ENCODE measurements at regions not wholly inside any gene's neighbourhood (a gene's known extent, or its start where the extent isn't known, plus 50 kb on each side); places are given as distances from the start of the nearest gene placed in this dataset.
"Not testable (repeated sequence)": the region's sequence is repeated elsewhere in the genome, so short reads cannot be mapped to it uniquely, and the experiment has no call there.

- H3K36me3 ChIP-seq (ENCODE audit: insufficient read depth, low read length) = no peaks in the 10 kb centered on the region
- H3K4me3 ChIP-seq (ENCODE audit: low read length in 2 of 2) = no peak overlapping the region
- ChIA-PET POLR2A (ENCODE audit: partially characterized antibody) (no interaction called here), CTCF (ENCODE audit: partially characterized antibody) (no interaction called here)
- H3K9me3 ChIP-seq (ENCODE audit: control insufficient read depth in 1 of 2, low read length in 2 of 2) = no peaks in the 10 kb centered on the region
- intact Hi-C loops (cut with micrococcal nuclease) = no loop called here
- H3K27ac ChIP-seq (ENCODE audit: low read depth, low read length) = no peak overlapping the region
- no peaks in the 10 kb centered on the region for H3K27me3 ChIP-seq (ENCODE audit: insufficient read depth, low read length)
- Mint-ChIP-seq H3K27ac (no peak overlapping the region), H3K4me1 (no peaks in the 10 kb centered on the region), H3K36me3 (no peaks in the 10 kb centered on the region), H3K4me3 (no peak overlapping the region), H3K9me3 (peaks cover 0 to 10% (median 2%) of the 10 kb centered on the region in 8 donors), H3K27me3 (no peaks in the 10 kb centered on the region)
- DNase-seq = no peak
- no peaks in the 10 kb centered on the region for H3K4me1 ChIP-seq (ENCODE audit: insufficient read depth, low read length)
These were observed 986.9 kb upstream of the MANEA start for GRCh38 chr6:94590416-94590815.

DNA sequence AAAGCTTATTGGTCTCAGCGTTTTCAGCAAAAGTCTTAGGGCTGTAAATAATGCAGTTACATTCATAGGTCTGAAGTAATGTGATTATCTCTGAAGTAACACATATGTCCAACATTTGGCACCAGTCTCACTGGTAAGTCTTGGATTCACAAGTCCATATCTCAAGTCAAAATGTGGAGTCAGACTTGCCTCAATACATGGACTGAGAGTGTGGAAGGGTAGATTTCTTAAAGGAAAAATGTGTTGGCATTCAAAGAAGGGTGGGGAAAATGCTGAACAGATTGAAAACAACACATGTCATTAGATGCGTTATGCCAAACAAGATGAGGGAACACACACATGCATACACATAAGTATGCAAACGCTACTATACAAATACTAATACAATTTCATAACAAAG, 989.0 kb upstream of the MANEA start:
- H3K9me3 Mint-ChIP-seq = peaks cover 0 to 10% (median under 1%) of the 10 kb centered on the region in 8 donors
- Histone ChIP-seq H3K4me1 (ENCODE audit: insufficient read depth, low read length) (no peaks in the 10 kb centered on the region), H3K27ac (ENCODE audit: low read depth, low read length) (no peak overlapping the region), H3K36me3 (ENCODE audit: insufficient read depth, low read length) (no peaks in the 10 kb centered on the region), H3K9me3 (ENCODE audit: control insufficient read depth in 1 of 2, low read length in 2 of 2) (no peaks in the 10 kb centered on the region), H3K4me3 (ENCODE audit: low read length in 2 of 2) (no peak overlapping the region), H3K27me3 (ENCODE audit: insufficient read depth, low read length) (no peaks in the 10 kb centered on the region)
- CTCF ChIA-PET (ENCODE audit: partially characterized antibody) = no interaction called here
- no peak for DNase-seq
- no peaks in the 10 kb centered on the region for H3K27me3 Mint-ChIP-seq
- no peak overlapping the region for H3K27ac Mint-ChIP-seq
- no peaks in the 10 kb centered on the region for H3K4me1 Mint-ChIP-seq
- no peak overlapping the region for H3K4me3 Mint-ChIP-seq
- H3K36me3 Mint-ChIP-seq = no peaks in the 10 kb centered on the region
- POLR2A ChIA-PET (ENCODE audit: partially characterized antibody) = no interaction called here
- intact Hi-C loops (cut with micrococcal nuclease) = no loop called here

GRCh38 chr6:94584211-94584610, 993.1 kb upstream of the MANEA start:
- no peaks in the 10 kb centered on the region for H3K9me3 ChIP-seq (ENCODE audit: control insufficient read depth in 1 of 2, low read length in 2 of 2)
- CTCF ChIA-PET (ENCODE audit: partially characterized antibody) = no interaction called here
- no peaks in the 10 kb centered on the region for H3K36me3 ChIP-seq (ENCODE audit: insufficient read depth, low read length)
- H3K27me3 ChIP-seq (ENCODE audit: insufficient read depth, low read length) = no peaks in the 10 kb centered on the region
- H3K4me1 Mint-ChIP-seq = no peaks in the 10 kb centered on the region
- POLR2A ChIA-PET (ENCODE audit: partially characterized antibody) = no interaction called here
- no peak overlapping the region for H3K27ac Mint-ChIP-seq
- H3K9me3 Mint-ChIP-seq = peaks cover 0 to 5% (median 0%) of the 10 kb centered on the region in 8 donors
- no peak overlapping the region for H3K4me3 ChIP-seq (ENCODE audit: low read length in 2 of 2)
- H3K27me3 Mint-ChIP-seq = no peaks in the 10 kb centered on the region
- no peaks in the 10 kb centered on the region for H3K4me1 ChIP-seq (ENCODE audit: insufficient read depth, low read length)
- no peak overlapping the region for H3K4me3 Mint-ChIP-seq
- H3K36me3 Mint-ChIP-seq = no peaks in the 10 kb centered on the region
- intact Hi-C loops (cut with micrococcal nuclease) = no loop called here
- no peak overlapping the region for H3K27ac ChIP-seq (ENCODE audit: low read depth, low read length)
- DNase-seq = no peak

GRCh38 chr6:94570581-94570980, 1006.8 kb upstream of the MANEA start:
- Mint-ChIP-seq H3K4me3 (no peak overlapping the region), H3K4me1 (no peaks in the 10 kb centered on the region), H3K27ac (no peak overlapping the region), H3K27me3 (no peaks in the 10 kb centered on the region), H3K9me3 (peaks cover 0 to 5% (median 0%) of the 10 kb centered on the region in 8 donors), H3K36me3 (no peaks in the 10 kb centered on the region)
- Histone ChIP-seq H3K4me1 (ENCODE audit: insufficient read depth, low read length) (no peaks in the 10 kb centered on the region), H3K4me3 (ENCODE audit: low read length in 2 of 2) (no peak overlapping the region), H3K36me3 (ENCODE audit: insufficient read depth, low read length) (no peaks in the 10 kb centered on the region), H3K27me3 (ENCODE audit: insufficient read depth, low read length) (no peaks in the 10 kb centered on the region), H3K27ac (ENCODE audit: low read depth, low read length) (no peak overlapping the region), H3K9me3 (ENCODE audit: control insufficient read depth in 1 of 2, low read length in 2 of 2) (no peaks in the 10 kb centered on the region)
- ChIA-PET POLR2A (ENCODE audit: partially characterized antibody) (no interaction called here), CTCF (ENCODE audit: partially characterized antibody) (no interaction called here)
- DNase-seq = no peak
- intact Hi-C loops (cut with micrococcal nuclease) = no loop called here

- Mint-ChIP-seq H3K36me3 (no peaks in the 10 kb centered on the region), H3K27me3 (no peaks in the 10 kb centered on the region), H3K27ac (no peak overlapping the region), H3K9me3 (peaks cover 0 to 14% (median 3%) of the 10 kb centered on the region in 8 donors), H3K4me1 (no peaks in the 10 kb centered on the region), H3K4me3 (no peak overlapping the region)
- H3K36me3 ChIP-seq (ENCODE audit: insufficient read depth, low read length) = no peaks in the 10 kb centered on the region
- no peak overlapping the region for H3K27ac ChIP-seq (ENCODE audit: low read depth, low read length)
- H3K27me3 ChIP-seq (ENCODE audit: insufficient read depth, low read length) = no peaks in the 10 kb centered on the region
- no peak overlapping the region for H3K4me3 ChIP-seq (ENCODE audit: low read length in 2 of 2)
- no peak for DNase-seq
- no peaks in the 10 kb centered on the region for H3K9me3 ChIP-seq (ENCODE audit: control insufficient read depth in 1 of 2, low read length in 2 of 2)
- H3K4me1 ChIP-seq (ENCODE audit: insufficient read depth, low read length) = no peaks in the 10 kb centered on the region
- intact Hi-C loops (cut with micrococcal nuclease) = no loop called here
- CTCF ChIA-PET (ENCODE audit: partially characterized antibody) = no interaction called here
- POLR2A ChIA-PET (ENCODE audit: partially characterized antibody) = no interaction called here
These were observed 1014.5 kb upstream of the MANEA start for GRCh38 chr6:94562846-94563245.

DNA sequence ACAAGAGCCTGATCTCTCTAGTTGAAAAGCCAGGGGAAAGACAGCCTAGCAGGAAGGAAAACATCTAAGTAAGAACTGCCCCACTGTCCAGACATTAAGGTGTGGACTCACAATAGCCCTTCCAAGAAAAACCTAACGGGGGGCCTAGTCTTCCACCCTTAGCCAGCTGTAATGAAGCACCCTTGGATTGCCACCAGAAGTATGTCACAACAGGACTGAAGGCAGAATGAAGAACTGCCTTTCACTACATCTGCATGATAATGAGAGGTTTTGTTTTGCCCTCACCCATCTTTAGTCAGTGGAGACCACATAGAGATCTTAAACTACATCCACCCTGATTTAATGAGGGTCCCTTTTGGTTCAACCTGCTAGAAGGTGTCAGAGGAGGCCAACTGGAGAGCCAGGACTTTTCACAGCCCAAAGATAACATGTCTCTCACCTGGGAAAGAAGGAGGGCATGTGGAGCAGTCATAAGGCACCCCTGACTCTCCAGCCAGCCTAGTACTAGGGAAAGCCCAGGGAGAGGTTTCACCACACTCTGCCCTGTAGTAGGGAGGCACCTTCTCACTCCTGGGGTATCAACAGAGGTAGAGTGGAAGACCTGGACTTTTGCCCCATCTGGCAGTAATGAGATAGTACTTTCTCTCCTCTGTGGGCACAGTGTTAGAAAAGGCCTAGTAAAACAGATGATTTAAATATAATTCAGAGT, 1017.4 kb upstream of the MANEA start:
- Mint-ChIP-seq H3K27ac (no peak overlapping the region), H3K36me3 (no peaks in the 10 kb centered on the region), H3K27me3 (no peaks in the 10 kb centered on the region), H3K4me1 (no peaks in the 10 kb centered on the region), H3K4me3 (no peak overlapping the region), H3K9me3 (peaks cover 0 to 12% (median 9%) of the 10 kb centered on the region in 8 donors)
- H3K4me1 ChIP-seq (ENCODE audit: insufficient read depth, low read length) = no peaks in the 10 kb centered on the region
- intact Hi-C loops (cut with micrococcal nuclease) = no loop called here
- POLR2A ChIA-PET (ENCODE audit: partially characterized antibody) = no interaction called here
- H3K36me3 ChIP-seq (ENCODE audit: insufficient read depth, low read length) = no peaks in the 10 kb centered on the region
- CTCF ChIA-PET (ENCODE audit: partially characterized antibody) = no interaction called here
- H3K27ac ChIP-seq (ENCODE audit: low read depth, low read length) = no peak overlapping the region
- H3K27me3 ChIP-seq (ENCODE audit: insufficient read depth, low read length) = no peaks in the 10 kb centered on the region
- H3K4me3 ChIP-seq (ENCODE audit: low read length in 2 of 2) = no peak overlapping the region
- H3K9me3 ChIP-seq (ENCODE audit: control insufficient read depth in 1 of 2, low read length in 2 of 2) = no peaks in the 10 kb centered on the region
- DNase-seq = no peak

DNA sequence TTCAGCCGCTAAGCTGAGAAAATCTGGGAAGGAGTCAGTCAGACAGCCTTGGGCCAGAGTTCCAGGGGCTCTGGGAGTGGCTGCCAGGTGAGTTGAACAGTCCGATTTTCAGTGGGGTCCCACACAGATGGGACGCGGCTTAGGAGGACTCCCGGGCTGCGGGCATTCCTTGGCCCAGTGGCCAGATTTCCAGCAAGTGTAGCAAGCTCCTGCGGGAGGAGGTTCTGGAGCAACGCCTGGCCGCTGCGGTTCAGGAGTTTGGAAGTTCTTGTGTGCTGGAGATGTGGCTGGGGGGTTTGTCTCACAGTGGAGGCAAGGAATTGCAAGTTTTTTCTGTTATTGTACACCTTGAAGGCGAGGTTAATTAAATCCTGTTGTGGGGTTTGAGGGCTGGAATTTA, 1020.1 kb upstream of the MANEA start:
- POLR2A ChIA-PET (ENCODE audit: partially characterized antibody); CTCF ChIA-PET (ENCODE audit: partially characterized antibody); H3K4me1 ChIP-seq (ENCODE audit: insufficient read depth, low read length); intact Hi-C loops (cut with micrococcal nuclease); H3K27me3 ChIP-seq (ENCODE audit: insufficient read depth, low read length); H3K27ac ChIP-seq (ENCODE audit: low read depth, low read length); H3K4me3 ChIP-seq (ENCODE audit: low read length in 2 of 2); H3K27ac Mint-ChIP-seq; H3K27me3 Mint-ChIP-seq; H3K36me3 ChIP-seq (ENCODE audit: insufficient read depth, low read length); H3K4me3 Mint-ChIP-seq; DNase-seq; H3K4me1 Mint-ChIP-seq; H3K9me3 ChIP-seq (ENCODE audit: control insufficient read depth in 1 of 2, low read length in 2 of 2); H3K36me3 Mint-ChIP-seq: not testable (repeated sequence)
- H3K9me3 Mint-ChIP-seq = peaks cover 0 to 12% (median 7%) of the 10 kb centered on the region in 8 donors

GRCh38 chr6:94548201-94548600, 1029.1 kb upstream of the MANEA start:
- no peaks in the 10 kb centered on the region for H3K36me3 ChIP-seq (ENCODE audit: insufficient read depth, low read length)
- CTCF ChIA-PET (ENCODE audit: partially characterized antibody) = no interaction called here
- Mint-ChIP-seq H3K27me3 (no peaks in the 10 kb centered on the region), H3K4me3 (no peak overlapping the region), H3K4me1 (no peaks in the 10 kb centered on the region), H3K9me3 (peaks cover 0 to 8% (median 2%) of the 10 kb centered on the region in 8 donors), H3K36me3 (no peaks in the 10 kb centered on the region), H3K27ac (no peak overlapping the region)
- H3K4me3 ChIP-seq (ENCODE audit: low read length in 2 of 2) = no peak overlapping the region
- intact Hi-C loops (cut with micrococcal nuclease) = no loop called here
- no peaks in the 10 kb centered on the region for H3K27me3 ChIP-seq (ENCODE audit: insufficient read depth, low read length)
- POLR2A ChIA-PET (ENCODE audit: partially characterized antibody) = no interaction called here
- no peaks in the 10 kb centered on the region for H3K9me3 ChIP-seq (ENCODE audit: control insufficient read depth in 1 of 2, low read length in 2 of 2)
- H3K27ac ChIP-seq (ENCODE audit: low read depth, low read length) = no peak overlapping the region
- H3K4me1 ChIP-seq (ENCODE audit: insufficient read depth, low read length) = no peaks in the 10 kb centered on the region
- no peak for DNase-seq

All from CD4-positive, alpha-beta memory T cell (primary cell).